Adrenal gland (tissue), 5 donors: ENCODE measurements at regions not wholly inside any gene's neighbourhood (a gene's known extent, or its start where the extent isn't known, plus 50 kb on each side); places are given as distances from the start of the nearest gene placed in this dataset.
"Not testable (repeated sequence)": the region's sequence is repeated elsewhere in the genome, so short reads cannot be mapped to it uniquely, and the experiment has no call there.

Experiments used
- POLR2A ChIP-seq, 2 donors: fragments of 450-650 bp; IDR thresholded peaks; one replicate each; pipeline ENCODE4 v1.6.1; 2017; ENCODE audit warnings: antibody characterized with exemption in 2 of 2, mild to moderate bottlenecking in 2 of 2, moderate library complexity in 1 of 2
- TF ChIP-seq, protein P1 (sequence below), 6 experiments: fragments of 450-650 bp in 4 of 6; fragments of 200-600 bp in 2 of 6; sonication (generic) in 1 of 6; IDR thresholded peaks; 1 replicate in 5 of 6; 2 replicates in 1 of 6; pipeline versions ENCODE4 v1.5.1 to v1.8.0; 2016 to 2021; ENCODE audit warnings: antibody characterized with exemption in 6 of 6, mild to moderate bottlenecking in 2 of 6, moderate library complexity in 1 of 6
- donor health status: DM: no; HTN: no; CAD: no.

DNA sequence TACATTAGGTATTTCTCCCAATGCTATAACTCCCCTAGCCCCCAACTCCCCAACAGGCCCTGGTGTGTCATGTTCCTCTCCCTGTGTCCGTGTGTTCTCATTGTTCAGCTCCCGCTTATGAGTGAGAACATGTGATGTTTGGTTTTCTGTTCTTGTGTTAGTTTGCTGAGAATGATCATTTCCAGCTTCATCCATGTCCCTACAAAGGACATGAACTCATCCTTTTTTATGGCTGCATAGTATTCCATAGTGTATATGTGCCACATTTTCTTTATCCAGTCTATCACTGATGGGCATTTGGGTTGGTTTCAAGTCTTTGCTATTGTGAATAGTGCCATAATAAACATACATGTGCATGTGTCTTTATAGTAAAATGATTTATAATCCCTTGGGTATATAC is 306.9 kb downstream of the TBC1D4 start:
- TF ChIP-seq, protein P1, sequence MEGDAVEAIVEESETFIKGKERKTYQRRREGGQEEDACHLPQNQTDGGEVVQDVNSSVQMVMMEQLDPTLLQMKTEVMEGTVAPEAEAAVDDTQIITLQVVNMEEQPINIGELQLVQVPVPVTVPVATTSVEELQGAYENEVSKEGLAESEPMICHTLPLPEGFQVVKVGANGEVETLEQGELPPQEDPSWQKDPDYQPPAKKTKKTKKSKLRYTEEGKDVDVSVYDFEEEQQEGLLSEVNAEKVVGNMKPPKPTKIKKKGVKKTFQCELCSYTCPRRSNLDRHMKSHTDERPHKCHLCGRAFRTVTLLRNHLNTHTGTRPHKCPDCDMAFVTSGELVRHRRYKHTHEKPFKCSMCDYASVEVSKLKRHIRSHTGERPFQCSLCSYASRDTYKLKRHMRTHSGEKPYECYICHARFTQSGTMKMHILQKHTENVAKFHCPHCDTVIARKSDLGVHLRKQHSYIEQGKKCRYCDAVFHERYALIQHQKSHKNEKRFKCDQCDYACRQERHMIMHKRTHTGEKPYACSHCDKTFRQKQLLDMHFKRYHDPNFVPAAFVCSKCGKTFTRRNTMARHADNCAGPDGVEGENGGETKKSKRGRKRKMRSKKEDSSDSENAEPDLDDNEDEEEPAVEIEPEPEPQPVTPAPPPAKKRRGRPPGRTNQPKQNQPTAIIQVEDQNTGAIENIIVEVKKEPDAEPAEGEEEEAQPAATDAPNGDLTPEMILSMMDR (IDR thresholded peaks at IDR 0.05), result not testable (repeated sequence)
- not testable (repeated sequence) for TF ChIP-seq POLR2A (IDR thresholded peaks at IDR 0.05)
